ENCODE measurements at regions not wholly inside any gene's neighbourhood (a gene's known extent, or its start where the extent isn't known, plus 50 kb on each side); places are given as distances from the start of the nearest gene placed in this dataset.

DNA sequence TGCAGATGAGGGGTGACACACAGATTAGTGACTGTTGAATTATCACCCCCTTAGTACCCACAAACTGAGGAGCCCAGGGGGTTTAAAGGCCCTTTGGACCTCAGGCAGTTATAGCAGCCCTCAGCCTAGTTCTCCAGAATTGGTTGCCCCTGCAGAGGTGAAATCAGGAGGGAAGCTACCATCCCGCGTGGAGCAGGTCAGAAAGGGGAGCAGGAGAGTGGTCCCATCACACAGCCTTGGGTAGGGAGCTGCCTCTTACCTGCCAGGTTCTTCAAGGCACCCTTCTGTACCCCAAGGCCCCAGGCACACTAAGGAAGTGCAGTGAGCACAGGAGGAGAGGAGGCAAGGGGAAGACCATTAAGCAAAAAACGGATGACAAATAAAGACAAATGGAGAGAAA, 121.2 kb upstream of the TNR start:
- no peak for ATAC-seq

More for the DNA sequence above, 121.2 kb upstream of the TNR start:
- no peaks in the 10 kb centered on the region for H4K20me1 ChIP-seq (ENCODE audit: insufficient read depth)
- intact Hi-C loops (cut with micrococcal nuclease) = no loop called here
- no peak overlapping the region for H3K4me2 ChIP-seq (ENCODE audit: low read length)
- no peak for TF ChIP-seq TCF7L2 (IDR thresholded peaks at IDR 0.05; ENCODE audit: borderline replicate concordance, extremely low read depth, insufficient read depth, insufficient read length)
- TF ChIP-seq CBX3 (IDR thresholded peaks at IDR 0.05; ENCODE audit: low read depth) = no peak
- no peak for TF ChIP-seq SRF (IDR thresholded peaks at IDR 0.05; ENCODE audit: low read depth)
- no peak for TF ChIP-seq POLR2AphosphoS5 (IDR thresholded peaks at IDR 0.05; ENCODE audit: low read depth, low read length)
- TF ChIP-seq POLR2A (IDR thresholded peaks at IDR 0.05; ENCODE audit: borderline replicate concordance, extremely low read depth, insufficient read depth, insufficient read length) = no peak
- TF ChIP-seq, protein P1, sequence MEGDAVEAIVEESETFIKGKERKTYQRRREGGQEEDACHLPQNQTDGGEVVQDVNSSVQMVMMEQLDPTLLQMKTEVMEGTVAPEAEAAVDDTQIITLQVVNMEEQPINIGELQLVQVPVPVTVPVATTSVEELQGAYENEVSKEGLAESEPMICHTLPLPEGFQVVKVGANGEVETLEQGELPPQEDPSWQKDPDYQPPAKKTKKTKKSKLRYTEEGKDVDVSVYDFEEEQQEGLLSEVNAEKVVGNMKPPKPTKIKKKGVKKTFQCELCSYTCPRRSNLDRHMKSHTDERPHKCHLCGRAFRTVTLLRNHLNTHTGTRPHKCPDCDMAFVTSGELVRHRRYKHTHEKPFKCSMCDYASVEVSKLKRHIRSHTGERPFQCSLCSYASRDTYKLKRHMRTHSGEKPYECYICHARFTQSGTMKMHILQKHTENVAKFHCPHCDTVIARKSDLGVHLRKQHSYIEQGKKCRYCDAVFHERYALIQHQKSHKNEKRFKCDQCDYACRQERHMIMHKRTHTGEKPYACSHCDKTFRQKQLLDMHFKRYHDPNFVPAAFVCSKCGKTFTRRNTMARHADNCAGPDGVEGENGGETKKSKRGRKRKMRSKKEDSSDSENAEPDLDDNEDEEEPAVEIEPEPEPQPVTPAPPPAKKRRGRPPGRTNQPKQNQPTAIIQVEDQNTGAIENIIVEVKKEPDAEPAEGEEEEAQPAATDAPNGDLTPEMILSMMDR (IDR thresholded peaks at IDR 0.05 in 2 of 3, conservative IDR thresholded peaks at IDR 0.05 in 1 of 3; ENCODE audit: borderline replicate concordance in 1 of 3, insufficient read depth in 1 of 3, low read depth in 2 of 3, low read length in 2 of 3) = no peak
- TF ChIP-seq RAD21 (IDR thresholded peaks at IDR 0.05; ENCODE audit: low read depth) = no peak
- TF ChIP-seq SIN3A (IDR thresholded peaks at IDR 0.05; ENCODE audit: low read depth) = no peak
- no peak for TF ChIP-seq JUND (IDR thresholded peaks at IDR 0.05)
- no peak for TF ChIP-seq EZH2 (IDR thresholded peaks at IDR 0.05)
- TF ChIP-seq ZFX (IDR thresholded peaks at IDR 0.05) = no peak
- TF ChIP-seq, protein P2, sequence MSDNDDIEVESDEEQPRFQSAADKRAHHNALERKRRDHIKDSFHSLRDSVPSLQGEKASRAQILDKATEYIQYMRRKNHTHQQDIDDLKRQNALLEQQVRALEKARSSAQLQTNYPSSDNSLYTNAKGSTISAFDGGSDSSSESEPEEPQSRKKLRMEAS (IDR thresholded peaks at IDR 0.05) = no peak
- TF ChIP-seq CEBPB (IDR thresholded peaks at IDR 0.05; ENCODE audit: low read depth) = no peak
- no peak for TF ChIP-seq ELF1 (IDR thresholded peaks at IDR 0.05; ENCODE audit: borderline replicate concordance, low read depth)
- no peak for TF ChIP-seq EGR1 (IDR thresholded peaks at IDR 0.05; ENCODE audit: low read depth)
- TF ChIP-seq EZH2phosphoT487 (IDR thresholded peaks at IDR 0.05; ENCODE audit: borderline replicate concordance) = no peak
- TF ChIP-seq, protein P3, sequence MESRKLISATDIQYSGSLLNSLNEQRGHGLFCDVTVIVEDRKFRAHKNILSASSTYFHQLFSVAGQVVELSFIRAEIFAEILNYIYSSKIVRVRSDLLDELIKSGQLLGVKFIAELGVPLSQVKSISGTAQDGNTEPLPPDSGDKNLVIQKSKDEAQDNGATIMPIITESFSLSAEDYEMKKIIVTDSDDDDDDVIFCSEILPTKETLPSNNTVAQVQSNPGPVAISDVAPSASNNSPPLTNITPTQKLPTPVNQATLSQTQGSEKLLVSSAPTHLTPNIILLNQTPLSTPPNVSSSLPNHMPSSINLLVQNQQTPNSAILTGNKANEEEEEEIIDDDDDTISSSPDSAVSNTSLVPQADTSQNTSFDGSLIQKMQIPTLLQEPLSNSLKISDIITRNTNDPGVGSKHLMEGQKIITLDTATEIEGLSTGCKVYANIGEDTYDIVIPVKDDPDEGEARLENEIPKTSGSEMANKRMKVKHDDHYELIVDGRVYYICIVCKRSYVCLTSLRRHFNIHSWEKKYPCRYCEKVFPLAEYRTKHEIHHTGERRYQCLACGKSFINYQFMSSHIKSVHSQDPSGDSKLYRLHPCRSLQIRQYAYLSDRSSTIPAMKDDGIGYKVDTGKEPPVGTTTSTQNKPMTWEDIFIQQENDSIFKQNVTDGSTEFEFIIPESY (IDR thresholded peaks at IDR 0.05; ENCODE audit: extremely low read depth, insufficient replicate concordance, low read length) = no peak
- no peak for TF ChIP-seq ZNF274 (IDR thresholded peaks at IDR 0.05; ENCODE audit: low read depth, low read length)
- no peaks in the 10 kb centered on the region for H3K79me2 ChIP-seq (ENCODE audit: insufficient read depth, low read length)
- ChIA-PET CTCF (no interaction called here), POLR2A (no interaction called here), RAD21 (ENCODE audit: low non-redundant PET in 1 of 2, low total read pairs in 2 of 2, uncharacterized antibody in 2 of 2, unreplicated experiment in 2 of 2) (no interaction called here)
- H2AFZ ChIP-seq (ENCODE audit: low read depth, low read length, poor library complexity, severe bottlenecking) = no peak overlapping the region
- H3K9ac ChIP-seq (ENCODE audit: low read length) = no peak overlapping the region
- no peaks in the 10 kb centered on the region for H3K9me2 ChIP-seq (ENCODE audit: insufficient read depth)
- DNase-seq (ENCODE audit: low read depth, low spot score) = no peak
- BruUV-seq (replicated peaks) = no TSS peak
- H3K4me1 ChIP-seq (ENCODE audit: control insufficient read depth in 1 of 2, insufficient read depth in 2 of 2, low read length in 2 of 2) = no peaks in the 10 kb centered on the region
- H3K27me3 ChIP-seq (ENCODE audit: insufficient read depth, low read length) = peaks cover 26% of the 10 kb centered on the region
- H3K4me3 ChIP-seq (replicated peaks in 1 of 2; ENCODE audit: low read depth in 1 of 2, low read length in 2 of 2) = no peak overlapping the region
- no peaks in the 10 kb centered on the region for H3K9me3 ChIP-seq (ENCODE audit: control insufficient read depth in 1 of 2, insufficient read depth in 1 of 2, low read depth in 1 of 2, low read length in 2 of 2)
- H3K36me3 ChIP-seq (ENCODE audit: control insufficient read depth in 1 of 2, insufficient read depth in 2 of 2, low read length in 2 of 2) = no peaks in the 10 kb centered on the region
- H3K27ac ChIP-seq (ENCODE audit: low read depth, low read length) = no peak overlapping the region
